CD4-positive, alpha-beta T cell treated with Interleukin-2 at 100 ng/mL for 4 hours (primary cell): ENCODE measurements at regions not wholly inside any gene's neighbourhood (a gene's known extent, or its start where the extent isn't known, plus 50 kb on each side); places are given as distances from the start of the nearest gene placed in this dataset.

Source experiments
- DNase-seq: peaks from one replicate; pipeline ENCODE4 v3.0.0-alpha.2; 2020; ENCODE audit warnings: low spot score

- no peak for DNase-seq
These were observed 169.8 kb upstream of the ERBB4 start for GRCh38 chr2:212708355-212708754.

- no peak for DNase-seq
These were observed 156.8 kb upstream of the ERBB4 start for GRCh38 chr2:212695426-212695825.

GRCh38 chr2:212694398-212694797 lies 155.8 kb upstream of the ERBB4 start:
- DNase-seq = no peak

- no peak for DNase-seq
These were observed 153.9 kb upstream of the ERBB4 start for GRCh38 chr2:212692466-212692865.

- peak; percentile 47 for DNase-seq
These were observed 147.8 kb upstream of the ERBB4 start for GRCh38 chr2:212686285-212686895.

GRCh38 chr2:212683346-212684097 lies 144.9 kb upstream of the ERBB4 start:
- DNase-seq = no peak

GRCh38 chr2:212682937-212683336 lies 144.3 kb upstream of the ERBB4 start:
- DNase-seq = no peak

- DNase-seq = no peak
These were observed 138.9 kb upstream of the ERBB4 start for GRCh38 chr2:212677466-212677865.

GRCh38 chr2:212672186-212672585 lies 133.6 kb upstream of the ERBB4 start:
- DNase-seq = no peak

GRCh38 chr2:212669761-212670160 lies 131.2 kb upstream of the ERBB4 start:
- DNase-seq = no peak

GRCh38 chr2:212667751-212668316 lies 129.2 kb upstream of the ERBB4 start:
- DNase-seq = no peak

GRCh38 chr2:212665948-212666347 lies 127.3 kb upstream of the ERBB4 start:
- no peak for DNase-seq

GRCh38 chr2:212659441-212659840 lies 120.8 kb upstream of the ERBB4 start:
- DNase-seq = no peak

GRCh38 chr2:212649646-212650045 lies 111.0 kb upstream of the ERBB4 start:
- no peak for DNase-seq

GRCh38 chr2:212646698-212647366 lies 108.2 kb upstream of the ERBB4 start:
- DNase-seq = no peak

GRCh38 chr2:212644195-212644837 lies 105.7 kb upstream of the ERBB4 start:
- no peak for DNase-seq

- no peak for DNase-seq
These were observed 101.8 kb upstream of the ERBB4 start for GRCh38 chr2:212640428-212640827.

- DNase-seq = no peak
These were observed 100.1 kb upstream of the ERBB4 start for GRCh38 chr2:212638694-212639093.

GRCh38 chr2:212628586-212628985 lies 90.0 kb upstream of the ERBB4 start:
- no peak for DNase-seq

- no peak for DNase-seq
These were observed 87.8 kb upstream of the ERBB4 start for GRCh38 chr2:212626371-212626918.

- no peak for DNase-seq
These were observed 81.4 kb upstream of the ERBB4 start for GRCh38 chr2:212619954-212620353.

GRCh38 chr2:212618636-212619035 lies 80.0 kb upstream of the ERBB4 start:
- no peak for DNase-seq
